ENCODE measurements at regions not wholly inside any gene's neighbourhood (a gene's known extent, or its start where the extent isn't known, plus 50 kb on each side); places are given as distances from the start of the nearest gene placed in this dataset.
A peak's percentile ranks its signal among the peaks of the same experiment; 100 is the strongest.

DNA sequence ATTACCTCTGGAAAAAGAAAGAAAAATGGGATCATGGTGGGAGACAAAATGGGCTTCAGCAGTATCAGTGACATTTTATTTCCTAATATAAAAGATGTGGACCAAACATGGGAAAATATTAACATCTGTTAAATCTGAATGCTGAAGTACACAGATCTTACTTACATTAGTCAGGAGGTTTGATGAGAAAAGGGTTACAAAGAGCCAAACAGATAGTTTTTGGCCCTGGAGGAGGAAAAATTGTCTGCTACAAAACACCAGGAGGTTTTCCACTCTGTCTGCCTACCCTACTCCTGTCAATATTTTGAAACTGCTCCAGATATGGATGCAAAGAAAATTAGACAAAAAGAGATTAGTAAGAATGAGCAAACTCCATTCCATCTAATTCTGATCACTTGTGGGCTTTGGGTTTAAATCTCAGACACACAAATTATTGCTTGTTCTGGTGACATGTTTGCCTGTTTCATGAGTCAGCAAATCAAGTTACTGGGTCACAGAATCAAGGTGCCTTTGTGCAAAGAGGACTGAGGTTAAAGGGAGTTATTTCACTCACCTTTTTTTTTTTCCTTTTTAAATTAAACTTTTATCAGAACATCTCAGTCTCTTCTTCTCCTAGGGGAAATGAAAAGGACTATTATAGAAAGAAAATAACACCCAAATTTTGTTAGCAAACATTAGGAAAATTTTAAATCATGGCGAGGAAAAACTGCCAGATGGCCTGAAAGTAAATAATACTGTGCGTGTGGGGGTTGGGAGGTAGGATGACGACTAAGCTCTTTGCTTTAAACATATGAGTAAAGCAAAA lies 87.0 kb upstream of the SPATS2L start:
- no peak for ATAC-seq (ENCODE audit: poor library complexity)
- intact Hi-C loops (cut with DNase I), result no loop called here
- DNase-seq, result no peak

DNA sequence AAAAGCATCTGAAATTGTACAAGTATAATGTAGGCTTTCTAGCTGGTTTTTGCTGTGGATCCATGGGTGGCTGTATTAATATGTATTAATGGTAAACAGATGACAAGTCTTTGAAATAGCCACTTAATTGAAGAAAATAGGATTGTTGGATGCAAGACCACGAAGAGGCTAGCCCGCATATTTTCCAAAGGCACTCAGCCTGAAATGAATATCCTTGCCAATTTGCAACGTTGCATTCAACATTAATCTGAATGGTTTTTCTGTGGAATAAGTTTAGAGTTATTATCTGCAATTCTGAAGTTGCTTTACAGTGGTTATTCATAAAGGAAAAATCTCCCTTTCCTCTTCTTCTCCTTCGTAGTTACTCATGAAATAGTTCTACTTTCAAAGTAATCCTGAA lies 86.2 kb upstream of the SPATS2L start:
- ATAC-seq (ENCODE audit: poor library complexity) (no peak), DNase-seq (no peak)
- intact Hi-C loops (cut with DNase I), result no loop called here

DNA sequence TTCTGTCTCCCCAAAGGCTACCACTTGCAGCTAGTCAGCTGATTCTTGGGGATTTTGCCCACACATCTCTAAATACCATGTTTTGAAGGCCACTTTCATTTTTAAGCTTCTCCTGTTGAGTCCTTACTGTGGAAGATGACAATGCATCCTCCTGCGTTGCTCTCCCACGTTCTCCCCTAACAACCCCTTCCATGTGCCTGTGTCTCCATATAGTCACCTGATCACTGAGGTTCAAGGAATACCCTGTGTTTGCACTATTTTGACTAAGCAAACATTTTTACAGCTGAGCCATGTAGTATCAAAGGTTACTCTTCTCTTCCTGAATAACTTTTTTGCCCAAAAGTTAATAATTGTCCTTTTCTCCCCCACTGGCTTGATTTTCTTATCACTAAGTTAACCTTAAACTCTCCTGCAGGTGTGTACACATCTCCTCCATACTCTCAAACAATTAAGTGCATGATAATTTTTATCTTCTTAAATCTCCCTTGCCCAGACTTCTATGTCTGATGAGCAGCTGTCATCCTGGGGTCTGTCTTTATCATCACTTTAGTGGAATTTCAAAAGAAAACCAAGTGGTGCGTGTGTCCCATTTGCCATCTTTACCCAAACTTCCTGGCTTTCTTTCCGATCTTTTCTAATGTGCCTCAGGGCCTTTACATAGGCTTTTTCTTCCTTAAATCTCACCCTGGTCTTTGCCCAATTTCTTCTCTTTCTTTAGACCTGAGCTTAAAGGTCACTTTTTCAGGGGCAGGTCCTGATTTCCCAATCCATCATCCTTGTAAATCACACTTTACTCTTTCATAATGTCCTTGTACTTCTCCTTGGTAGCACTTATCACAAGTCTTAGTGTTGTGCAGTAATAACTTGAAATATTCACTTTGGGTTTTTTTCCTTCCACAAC lies 85.2 kb upstream of the SPATS2L start:
- ATAC-seq (ENCODE audit: poor library complexity) (no peak), DNase-seq (no peak)
- intact Hi-C loops (cut with DNase I), result no loop called here

DNA sequence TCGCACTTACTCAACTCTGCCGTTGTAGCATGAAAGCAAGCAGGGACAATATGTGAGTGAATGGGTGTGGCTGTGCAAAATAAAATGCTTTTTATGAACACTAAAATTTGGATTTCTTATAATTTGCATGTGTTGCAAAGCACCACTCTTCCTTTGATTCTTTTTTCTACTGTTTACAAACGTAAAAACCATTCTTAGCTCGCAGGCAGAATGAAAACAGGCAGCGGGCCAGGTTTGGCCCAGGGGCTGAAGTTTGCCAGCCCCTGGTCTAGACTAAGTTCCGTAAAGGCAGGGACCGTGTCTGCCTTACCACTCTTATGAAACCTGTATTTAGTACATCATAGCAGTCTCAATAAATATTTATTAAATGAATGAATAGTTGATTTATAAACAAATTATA lies 83.7 kb upstream of the SPATS2L start:
- intact Hi-C loops (cut with DNase I), result no loop called here
- DNase-seq (no peak), ATAC-seq (ENCODE audit: poor library complexity) (no peak)

DNA sequence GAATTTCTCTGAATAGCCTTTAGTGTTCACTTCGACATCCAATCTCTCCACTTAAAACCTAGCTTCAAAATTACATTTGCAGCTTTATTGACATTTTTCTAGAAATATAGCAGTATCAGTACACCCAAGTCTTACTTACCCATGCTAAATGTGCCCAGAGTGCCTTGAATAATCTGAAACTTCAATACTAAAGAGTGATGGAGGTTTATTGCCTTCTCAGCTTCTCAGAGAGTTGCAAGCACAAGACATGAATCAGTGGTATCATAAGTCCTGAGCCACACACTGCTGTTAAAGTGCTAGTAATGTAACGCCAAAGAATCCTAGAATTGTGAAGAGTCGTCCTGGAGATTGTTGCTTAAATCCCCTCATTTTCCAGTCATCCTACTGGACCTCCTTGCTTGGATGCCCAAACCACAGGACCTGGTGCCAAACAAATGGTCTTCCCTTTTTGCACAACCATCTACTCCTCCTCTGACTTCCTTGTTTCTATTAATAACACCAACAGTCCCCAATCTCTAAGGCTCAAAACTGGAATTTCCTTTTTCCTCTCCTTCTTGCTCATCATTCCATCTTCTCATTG lies 83.2 kb upstream of the SPATS2L start:
- no peak for DNase-seq
- intact Hi-C loops (cut with DNase I), result no loop called here
- no peak for ATAC-seq (ENCODE audit: poor library complexity)

DNA sequence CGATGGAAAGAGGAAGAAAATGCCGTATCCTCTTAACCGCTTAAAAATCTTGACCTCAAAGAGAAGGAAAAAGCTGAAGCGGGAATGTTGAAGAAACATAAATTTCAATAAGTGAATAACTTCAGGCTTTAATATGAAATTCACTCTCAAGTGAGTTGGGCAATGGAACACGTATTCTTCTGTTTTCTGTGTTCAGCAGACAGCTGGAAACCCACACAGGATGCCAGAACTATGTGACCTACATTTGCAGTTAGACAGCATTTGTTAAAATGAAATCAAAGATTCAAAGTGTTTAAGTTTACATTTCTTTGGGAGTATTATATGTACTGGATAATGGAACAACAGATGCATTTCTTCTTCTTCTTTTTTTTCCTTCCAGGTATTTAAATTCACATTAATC lies 80.5 kb upstream of the SPATS2L start:
- intact Hi-C loops (cut with DNase I), result no loop called here
- DNase-seq (no peak), ATAC-seq (ENCODE audit: poor library complexity) (peak; percentile 83)

DNA sequence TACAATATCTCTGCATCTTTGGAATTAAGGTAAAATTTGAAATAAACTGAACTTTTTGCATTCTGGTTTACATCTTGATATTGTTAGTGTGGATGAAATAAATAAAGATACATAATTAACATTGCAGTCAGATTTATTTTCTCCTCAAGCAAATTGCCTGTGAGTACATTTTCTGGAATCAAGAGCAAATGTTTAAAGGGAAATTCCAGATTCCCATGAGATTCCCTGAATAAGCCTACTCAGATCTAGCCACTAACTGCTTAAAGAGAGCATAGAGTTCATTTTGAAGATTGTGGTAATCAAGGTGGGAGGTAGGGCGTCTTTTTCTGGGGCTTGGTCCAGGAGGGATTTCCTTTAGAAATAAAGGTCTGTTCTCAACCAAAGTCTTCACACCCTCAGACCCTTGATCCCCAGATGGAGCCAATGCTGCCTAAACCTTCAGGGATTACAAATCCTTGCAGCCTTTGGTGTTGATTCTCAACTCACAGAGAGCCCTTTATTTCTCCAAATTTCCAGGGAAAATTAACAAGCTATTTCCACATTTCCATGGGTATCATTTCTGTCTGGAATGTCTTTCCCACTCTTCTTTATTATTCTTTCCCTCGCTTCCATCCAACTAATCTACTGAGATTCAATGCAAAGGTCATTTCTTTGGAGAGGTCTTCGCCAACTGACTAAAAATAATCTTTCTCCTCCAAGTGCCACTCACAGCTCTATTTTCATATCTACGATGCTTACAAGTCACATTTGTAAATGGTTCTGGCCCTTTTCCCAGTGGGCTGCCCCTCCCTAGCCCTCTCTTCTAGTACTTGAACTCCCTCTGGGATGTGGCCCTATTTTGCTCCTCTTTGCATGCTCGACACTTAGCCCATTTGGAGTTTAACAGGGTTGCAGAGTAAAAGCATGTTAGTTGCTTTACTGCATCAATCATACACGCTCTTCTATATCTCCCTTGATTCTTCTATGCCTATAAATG lies 79.8 kb upstream of the SPATS2L start:
- ATAC-seq (ENCODE audit: poor library complexity) (peak; percentile 93), DNase-seq (peak; percentile 74)
- intact Hi-C loops (cut with DNase I), result no loop called here

DNA sequence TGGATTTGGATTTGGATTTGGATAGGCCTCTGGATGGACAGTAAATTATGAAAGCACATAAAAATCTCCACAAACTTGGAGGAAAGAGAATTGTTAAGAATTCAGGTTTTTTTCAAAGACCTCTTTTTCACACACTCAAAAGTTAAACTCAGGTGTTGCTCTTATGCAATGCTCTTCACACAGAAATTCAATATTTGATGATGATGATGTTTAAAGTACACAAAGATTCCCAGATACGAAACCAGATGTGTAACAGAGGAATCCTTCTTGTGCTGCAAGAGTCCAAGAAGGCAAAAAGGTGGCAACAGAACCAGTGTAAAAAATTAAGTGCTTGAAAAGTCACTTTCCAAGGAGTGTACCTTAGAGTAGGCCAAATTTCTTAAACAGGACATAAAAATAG lies 75.8 kb upstream of the SPATS2L start:
- DNase-seq (no peak), ATAC-seq (ENCODE audit: poor library complexity) (no peak)
- intact Hi-C loops (cut with DNase I), result no loop called here

DNA sequence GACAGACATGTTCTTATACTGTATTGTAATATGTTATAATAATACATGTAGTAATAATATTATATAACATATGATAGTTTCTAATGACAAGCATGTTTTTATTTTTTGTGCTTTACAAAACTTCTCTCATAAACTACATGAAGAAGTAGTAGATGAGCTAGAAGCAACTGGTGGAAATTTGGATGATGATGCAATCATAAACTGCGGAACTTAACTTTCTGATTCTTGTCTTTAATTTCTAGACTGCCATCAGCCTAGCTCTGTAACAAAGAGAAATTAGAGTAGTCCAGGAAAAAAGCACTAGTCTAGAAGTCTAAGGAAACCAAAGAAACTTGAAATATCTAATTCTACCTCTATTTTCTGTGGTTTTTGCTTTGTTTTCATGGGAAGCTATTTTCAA lies 71.0 kb upstream of the SPATS2L start:
- DNase-seq, result no peak
- intact Hi-C loops (cut with DNase I), result no loop called here
- no peak for ATAC-seq (ENCODE audit: poor library complexity)

DNA sequence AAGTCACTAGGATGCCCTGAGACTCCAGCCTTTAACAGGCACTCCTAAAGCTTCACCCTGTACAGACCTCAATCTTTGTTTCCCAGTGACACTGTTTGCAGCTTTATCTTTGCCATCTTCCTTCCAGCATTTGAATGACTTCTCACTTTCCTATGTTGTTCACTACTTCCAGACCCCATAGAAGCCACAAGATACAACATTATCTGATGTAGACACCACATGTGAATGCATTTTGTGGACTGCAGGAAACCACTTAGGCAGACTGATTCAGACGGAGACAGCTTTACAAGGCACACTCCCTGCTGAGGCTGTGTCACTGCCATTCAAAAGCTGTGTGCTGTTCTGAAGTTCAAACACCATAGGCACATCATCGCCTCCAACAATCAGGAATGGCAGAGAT lies 67.3 kb upstream of the SPATS2L start:
- DNase-seq (no peak), ATAC-seq (ENCODE audit: poor library complexity) (no peak)
- intact Hi-C loops (cut with DNase I), result no loop called here

DNA sequence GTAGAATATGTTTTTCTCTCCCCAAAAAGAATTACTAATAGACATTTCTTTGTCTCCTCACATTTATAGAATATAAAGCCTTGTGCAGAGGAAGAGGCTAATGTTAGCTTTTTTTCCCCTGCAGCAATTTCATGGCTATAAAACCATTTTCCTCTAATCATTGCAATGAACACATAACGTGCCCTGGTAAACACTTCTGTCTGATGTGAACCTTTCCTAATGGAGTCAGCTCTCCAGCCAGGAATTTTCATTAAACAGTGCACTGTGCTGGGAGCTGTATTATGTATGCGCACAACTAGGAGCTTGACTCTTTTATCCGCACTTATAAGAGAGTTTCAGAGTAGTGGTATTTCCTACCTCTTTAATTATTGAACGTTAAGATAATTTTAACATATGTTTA lies 63.9 kb upstream of the SPATS2L start:
- DNase-seq, result no peak
- ATAC-seq (ENCODE audit: poor library complexity), result no peak
- intact Hi-C loops (cut with DNase I), result no loop called here

DNA sequence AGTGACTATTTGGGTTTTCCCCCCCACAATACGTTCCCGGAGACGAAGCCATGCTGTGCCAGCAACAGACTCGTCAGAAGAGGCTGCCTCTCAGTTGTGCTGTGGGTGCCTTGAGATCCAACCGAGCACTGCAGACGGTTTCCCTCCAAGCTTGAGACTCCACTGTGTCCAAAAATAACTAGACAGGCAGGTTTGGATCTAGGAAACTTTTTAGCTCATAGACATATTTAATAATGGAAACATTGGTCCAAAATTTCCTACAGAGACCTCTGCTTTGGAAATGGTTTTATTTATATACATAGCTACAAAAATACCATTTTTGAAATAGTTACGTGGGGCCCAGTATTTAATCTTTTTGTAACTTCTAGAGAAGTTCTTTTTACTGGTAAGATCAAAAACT lies 63.1 kb upstream of the SPATS2L start:
- ATAC-seq (ENCODE audit: poor library complexity) (no peak), DNase-seq (no peak)
- intact Hi-C loops (cut with DNase I), result no loop called here

DNA sequence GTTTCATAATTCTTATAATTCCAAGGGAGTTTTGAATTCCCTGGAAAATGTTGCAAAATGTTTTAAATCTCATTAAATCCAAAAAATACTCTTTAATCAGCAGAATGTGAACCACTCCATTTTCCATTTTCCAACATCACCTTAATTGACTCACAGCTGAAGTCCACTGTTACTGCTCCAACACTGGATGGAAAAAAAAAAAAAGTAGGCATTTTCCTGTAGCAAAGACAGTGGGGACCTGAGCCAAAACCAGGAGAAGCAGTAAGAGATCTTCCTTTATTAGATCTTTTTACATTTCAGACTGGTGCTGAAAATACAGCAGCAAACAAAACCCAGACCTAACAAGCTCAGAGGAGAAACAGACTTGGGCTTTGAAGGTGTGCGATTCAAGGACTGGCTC lies 62.4 kb upstream of the SPATS2L start:
- no peak for ATAC-seq (ENCODE audit: poor library complexity)
- DNase-seq, result no peak
- intact Hi-C loops (cut with DNase I), result no loop called here

DNA sequence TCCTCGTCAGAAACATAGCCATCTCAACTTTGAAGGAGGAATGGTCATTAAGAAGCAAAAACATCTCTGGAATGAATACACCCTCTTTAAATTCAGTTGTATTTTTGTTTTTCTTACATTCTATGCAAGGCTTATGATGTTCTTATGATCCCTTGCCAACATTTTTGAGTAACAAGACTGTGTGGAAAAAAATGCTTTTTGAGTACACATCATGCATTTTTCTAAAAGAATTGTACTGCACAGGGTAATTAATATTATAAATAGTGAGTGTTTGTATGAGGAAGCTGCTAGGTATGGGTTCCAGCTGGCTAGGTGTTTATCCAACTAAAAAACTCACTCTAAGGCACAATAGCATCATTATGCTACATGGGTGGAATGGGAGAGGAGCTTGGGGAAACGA lies 59.0 kb upstream of the SPATS2L start:
- ATAC-seq (ENCODE audit: poor library complexity) (no peak), DNase-seq (no peak)
- intact Hi-C loops (cut with DNase I), result no loop called here

DNA sequence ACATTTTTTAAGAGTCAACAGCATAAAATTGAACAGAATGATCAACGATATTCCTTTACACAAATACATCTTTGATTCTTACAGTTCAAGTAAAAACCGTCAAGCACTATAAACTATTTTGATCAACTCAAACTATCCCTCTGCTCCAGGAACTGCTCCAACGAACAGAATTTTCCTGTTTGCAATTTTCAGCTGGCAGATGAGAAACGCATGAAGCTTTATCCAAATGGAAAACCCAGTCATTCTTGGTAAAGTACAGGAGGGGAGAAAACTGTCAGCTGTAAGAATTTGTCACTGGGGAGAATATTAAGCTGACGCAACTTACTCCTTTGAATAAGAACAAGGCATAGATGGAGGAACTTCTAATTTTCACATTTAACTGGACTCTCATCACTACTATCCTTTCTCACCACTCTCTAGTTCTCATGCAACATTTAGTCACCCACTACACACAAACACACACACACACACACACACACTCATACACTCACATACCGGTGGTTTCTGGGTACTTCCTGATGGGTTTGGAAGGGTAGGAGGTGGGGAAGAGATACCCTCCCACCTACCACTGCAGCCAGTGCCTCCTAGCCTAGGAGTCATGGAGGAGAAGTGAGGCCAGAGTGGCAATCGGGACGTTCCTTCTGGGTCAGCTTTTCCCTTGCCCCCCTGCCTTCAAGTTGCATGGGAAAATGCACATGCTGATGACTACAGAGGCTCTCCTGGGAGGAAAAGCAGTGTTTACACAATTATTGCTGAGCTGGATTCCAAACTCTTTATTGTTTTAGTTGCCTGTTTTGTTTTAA lies 54.0 kb upstream of the SPATS2L start:
- ATAC-seq (ENCODE audit: poor library complexity) (peak; percentile 57), DNase-seq (no peak)
- intact Hi-C loops (cut with DNase I), result no loop called here

DNA sequence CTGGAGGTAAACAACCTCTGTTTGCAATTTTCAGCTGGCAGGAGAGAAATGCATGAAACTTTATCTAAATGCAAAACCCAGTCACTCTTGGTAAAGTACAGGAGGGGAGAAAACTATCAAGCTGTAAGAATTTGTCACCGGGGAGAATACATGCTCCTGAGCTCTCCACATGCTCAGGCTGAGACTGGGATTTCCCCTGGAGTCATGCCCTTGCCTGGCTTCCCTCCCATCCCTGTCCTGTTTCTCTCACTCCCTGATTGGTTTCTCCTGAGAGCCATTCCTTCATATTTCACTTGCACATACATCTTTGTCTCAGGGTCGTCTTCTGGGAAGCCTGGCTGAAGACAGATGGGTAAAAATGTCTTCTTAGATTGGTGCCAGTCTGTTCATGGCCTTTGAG lies 52.9 kb upstream of the SPATS2L start:
- ATAC-seq (ENCODE audit: poor library complexity), result peak; percentile 68
- intact Hi-C loops (cut with DNase I), result no loop called here
- DNase-seq, result no peak

DNA sequence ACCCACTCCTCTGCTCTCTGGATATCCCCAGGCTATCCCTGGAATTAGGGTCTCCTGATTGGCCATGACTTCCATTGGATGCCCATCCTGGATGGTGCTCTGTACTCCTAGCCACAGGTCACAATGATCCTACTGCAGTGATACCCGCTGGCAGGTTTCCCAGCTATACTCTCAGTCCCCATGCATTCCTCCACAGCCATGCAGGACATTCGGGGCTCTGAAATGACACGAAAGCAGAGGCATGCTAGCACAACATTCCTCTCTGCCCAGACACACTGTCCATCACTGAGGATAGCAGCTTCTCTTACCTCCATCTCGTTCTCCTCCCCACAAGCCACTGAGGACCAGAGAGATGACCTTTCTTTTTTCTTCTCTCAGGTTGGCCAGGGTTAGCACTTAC lies 51.7 kb upstream of the SPATS2L start:
- intact Hi-C loops (cut with DNase I), result no loop called here
- DNase-seq, result no peak

DNA sequence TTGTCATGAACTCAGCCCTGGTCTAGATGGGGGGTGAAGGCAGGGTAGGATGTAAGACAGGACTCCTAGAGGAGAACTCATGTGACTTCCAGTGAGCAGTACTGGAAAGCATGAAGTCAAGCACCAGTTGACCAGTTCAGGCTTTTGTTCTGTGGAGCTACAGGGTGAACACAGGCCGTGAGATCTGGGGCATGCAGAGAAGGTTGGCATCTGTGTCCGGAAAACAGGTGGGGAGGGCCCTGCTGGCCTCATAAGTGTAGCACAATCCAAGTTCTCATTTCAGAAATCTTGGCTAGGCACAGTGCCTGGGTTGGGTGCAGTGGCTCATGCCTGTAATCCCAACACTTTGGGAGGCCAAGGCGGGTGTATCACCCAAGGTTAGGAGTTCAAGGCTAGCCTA lies 50.9 kb upstream of the SPATS2L start:
- no peak for ATAC-seq (ENCODE audit: poor library complexity)

More for the DNA sequence above, 51.7 kb upstream of the SPATS2L start:
- ATAC-seq (ENCODE audit: poor library complexity), result no peak

More for the DNA sequence above, 50.9 kb upstream of the SPATS2L start:
- intact Hi-C loops (cut with DNase I), result no loop called here
- no peak for DNase-seq
